ENCODE measurements at regions not wholly inside any gene's neighbourhood (a gene's known extent, or its start where the extent isn't known, plus 50 kb on each side); places are given as distances from the start of the nearest gene placed in this dataset.
"Not testable (repeated sequence)": the region's sequence is repeated elsewhere in the genome, so short reads cannot be mapped to it uniquely, and the experiment has no call there.

DNA sequence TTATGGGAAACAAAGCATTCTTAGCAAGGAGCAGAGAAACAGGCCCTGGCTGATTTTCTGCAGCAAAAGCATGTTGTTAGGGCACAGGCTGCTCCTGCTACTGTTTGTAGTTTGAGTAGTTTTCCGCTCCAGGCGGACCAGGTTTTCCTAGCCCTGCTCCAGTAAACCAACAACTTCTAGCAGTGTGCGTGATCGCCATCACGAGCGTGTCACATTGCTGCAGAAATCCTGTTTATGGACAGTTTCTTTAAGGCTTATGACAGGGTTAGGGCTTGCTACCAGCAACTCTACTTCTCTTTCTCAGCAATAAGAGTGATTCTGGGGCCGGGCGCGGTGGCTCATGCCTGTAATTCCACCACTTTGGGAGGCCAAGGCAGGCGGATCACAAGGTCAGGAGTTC, 803.9 kb upstream of the CDH10 start:
- no peak overlapping the region for H3K4me3 ChIP-seq (ENCODE audit: low read depth, low read length)
- no peak for DNase-seq (ENCODE audit: low read depth)
- TF ChIP-seq POLR2A (IDR thresholded peaks at IDR 0.05; ENCODE audit: extremely low read depth, insufficient read length) (no peak), MYC (IDR thresholded peaks at IDR 0.05; ENCODE audit: low read depth, low read length) (no peak), MAX (IDR thresholded peaks at IDR 0.05; ENCODE audit: low read depth, low read length) (no peak)
- TF ChIP-seq, protein P1, sequence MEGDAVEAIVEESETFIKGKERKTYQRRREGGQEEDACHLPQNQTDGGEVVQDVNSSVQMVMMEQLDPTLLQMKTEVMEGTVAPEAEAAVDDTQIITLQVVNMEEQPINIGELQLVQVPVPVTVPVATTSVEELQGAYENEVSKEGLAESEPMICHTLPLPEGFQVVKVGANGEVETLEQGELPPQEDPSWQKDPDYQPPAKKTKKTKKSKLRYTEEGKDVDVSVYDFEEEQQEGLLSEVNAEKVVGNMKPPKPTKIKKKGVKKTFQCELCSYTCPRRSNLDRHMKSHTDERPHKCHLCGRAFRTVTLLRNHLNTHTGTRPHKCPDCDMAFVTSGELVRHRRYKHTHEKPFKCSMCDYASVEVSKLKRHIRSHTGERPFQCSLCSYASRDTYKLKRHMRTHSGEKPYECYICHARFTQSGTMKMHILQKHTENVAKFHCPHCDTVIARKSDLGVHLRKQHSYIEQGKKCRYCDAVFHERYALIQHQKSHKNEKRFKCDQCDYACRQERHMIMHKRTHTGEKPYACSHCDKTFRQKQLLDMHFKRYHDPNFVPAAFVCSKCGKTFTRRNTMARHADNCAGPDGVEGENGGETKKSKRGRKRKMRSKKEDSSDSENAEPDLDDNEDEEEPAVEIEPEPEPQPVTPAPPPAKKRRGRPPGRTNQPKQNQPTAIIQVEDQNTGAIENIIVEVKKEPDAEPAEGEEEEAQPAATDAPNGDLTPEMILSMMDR (IDR thresholded peaks at IDR 0.05; ENCODE audit: low read depth, low read length), result no peak

DNA sequence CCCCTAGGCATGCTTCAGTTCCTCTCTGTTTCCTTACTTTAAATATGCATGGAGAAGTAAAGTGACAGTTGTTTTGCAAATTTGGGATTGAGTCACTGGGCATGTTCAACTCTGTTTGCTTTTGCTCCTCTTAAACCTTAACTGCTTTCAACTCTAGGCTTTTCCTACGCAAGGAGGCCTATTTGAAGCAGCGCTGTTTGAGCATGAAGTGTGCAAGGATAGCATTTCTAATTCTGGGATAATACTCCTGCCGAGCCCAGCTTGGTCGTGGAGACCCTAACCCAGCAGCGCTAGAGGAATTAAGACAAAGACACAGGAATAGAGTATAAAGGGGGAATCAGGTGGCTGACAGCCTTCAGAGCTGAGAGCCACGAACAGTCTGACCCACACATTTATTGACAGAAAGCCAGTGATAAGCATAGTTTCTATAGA, 803.4 kb upstream of the CDH10 start:
- H3K4me3 ChIP-seq (ENCODE audit: low read depth, low read length), result no peak overlapping the region
- TF ChIP-seq, protein P1 (IDR thresholded peaks at IDR 0.05; ENCODE audit: low read depth, low read length), result no peak
- TF ChIP-seq POLR2A (IDR thresholded peaks at IDR 0.05; ENCODE audit: extremely low read depth, insufficient read length) (no peak), MAX (IDR thresholded peaks at IDR 0.05; ENCODE audit: low read depth, low read length) (no peak), MYC (IDR thresholded peaks at IDR 0.05; ENCODE audit: low read depth, low read length) (no peak)
- no peak for DNase-seq (ENCODE audit: low read depth)

DNA sequence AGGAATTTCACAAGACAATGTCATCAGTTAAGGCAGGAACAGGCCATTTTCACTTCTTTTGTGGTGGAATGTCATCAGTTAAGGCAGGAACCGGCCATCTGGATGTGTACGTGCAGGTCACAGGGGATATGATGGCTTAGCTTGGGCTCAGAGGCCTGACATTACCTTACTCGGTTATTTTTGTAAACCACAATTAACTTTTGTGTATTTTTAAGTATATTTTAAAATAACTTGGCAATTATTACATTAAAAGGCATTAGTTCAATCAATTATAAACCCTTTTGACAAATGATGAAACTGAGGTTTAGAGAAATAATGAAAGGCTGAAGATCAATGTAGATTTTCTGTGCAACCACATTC, 801.3 kb upstream of the CDH10 start:
- not testable (repeated sequence) for H3K4me3 ChIP-seq (ENCODE audit: low read depth, low read length); DNase-seq (ENCODE audit: low read depth)

DNA sequence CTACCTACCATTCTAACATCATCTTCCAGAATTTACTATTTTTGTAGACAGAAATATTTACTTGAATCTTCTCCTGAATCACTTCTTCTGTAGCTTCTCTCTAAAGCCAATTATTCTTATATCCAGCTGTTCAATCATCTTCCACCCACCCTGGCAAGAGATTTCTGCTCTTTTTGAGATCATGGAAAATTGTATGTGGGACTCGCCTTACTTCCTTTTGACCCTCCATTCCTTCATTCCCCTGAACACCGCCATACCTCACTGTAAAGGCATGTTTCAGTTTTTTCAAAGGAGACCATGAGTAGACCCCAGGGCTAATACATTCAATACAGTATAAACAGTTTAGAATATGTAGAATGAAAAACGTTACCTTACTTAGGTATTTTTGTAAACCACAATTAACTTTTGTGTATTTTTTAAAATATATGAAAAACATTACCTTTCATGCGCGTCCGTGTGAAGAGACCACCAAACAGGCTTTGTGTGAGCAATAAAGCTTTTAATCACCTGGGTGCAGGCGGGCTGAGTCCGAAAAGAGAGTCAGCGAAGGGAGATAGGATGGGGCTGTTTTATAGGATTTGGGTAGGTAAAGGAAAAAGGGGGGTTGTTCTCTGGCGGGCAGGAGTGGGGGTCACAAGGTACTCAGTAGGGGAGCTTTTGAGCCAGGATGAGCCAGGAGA, 800.7 kb upstream of the CDH10 start:
- H3K4me3 ChIP-seq (ENCODE audit: low read depth, low read length); DNase-seq (ENCODE audit: low read depth): not testable (repeated sequence)

DNA sequence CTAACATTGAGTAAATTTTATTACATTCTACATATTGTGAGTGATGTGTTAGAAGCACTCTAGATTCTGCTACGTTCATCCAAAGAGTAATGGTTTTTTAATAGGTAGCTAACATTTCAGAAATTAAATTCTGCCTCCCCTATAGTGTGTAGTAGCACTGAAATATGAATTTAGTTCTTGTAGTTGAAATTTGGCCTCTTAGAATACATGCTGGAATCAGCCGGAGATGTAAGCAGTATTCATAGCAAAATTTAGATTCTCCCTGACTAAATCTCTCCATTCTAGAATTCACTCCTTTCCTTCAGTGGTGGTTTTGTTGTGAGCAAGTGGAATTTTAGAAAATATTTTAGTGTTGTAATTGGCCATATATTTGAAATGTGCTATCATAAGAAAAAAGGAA, 799.9 kb upstream of the CDH10 start:
- no peak for TF ChIP-seq POLR2A (IDR thresholded peaks at IDR 0.05; ENCODE audit: extremely low read depth, insufficient read length)
- no peak for TF ChIP-seq MYC (IDR thresholded peaks at IDR 0.05; ENCODE audit: low read depth, low read length)
- TF ChIP-seq MAX (IDR thresholded peaks at IDR 0.05; ENCODE audit: low read depth, low read length), result no peak
- TF ChIP-seq, protein P1 (IDR thresholded peaks at IDR 0.05; ENCODE audit: low read depth, low read length), result no peak
- no peak overlapping the region for H3K4me3 ChIP-seq (ENCODE audit: low read depth, low read length)
- no peak for DNase-seq (ENCODE audit: low read depth)

DNA sequence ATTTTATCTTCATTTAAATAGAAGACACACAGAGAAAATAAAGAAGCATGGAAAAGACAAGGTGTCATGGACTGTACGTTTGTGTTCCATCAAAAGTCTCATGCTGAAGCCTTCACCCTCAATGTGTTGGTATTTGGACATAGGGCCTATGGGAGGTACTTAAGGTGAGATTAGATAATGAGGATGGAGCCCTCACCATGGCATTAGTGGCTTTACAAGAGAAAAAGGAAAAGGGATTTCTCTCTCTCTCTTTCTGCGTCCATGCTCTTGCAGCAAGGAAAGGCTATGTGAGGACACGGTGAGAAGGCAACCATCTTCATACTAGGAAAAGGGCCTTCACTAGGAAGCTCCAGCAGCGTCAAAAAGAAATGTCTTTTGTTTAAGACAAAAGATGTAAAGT, 797.0 kb upstream of the CDH10 start:
- TF ChIP-seq, protein P1 (IDR thresholded peaks at IDR 0.05; ENCODE audit: low read depth, low read length), result no peak
- TF ChIP-seq MAX (IDR thresholded peaks at IDR 0.05; ENCODE audit: low read depth, low read length) (no peak), POLR2A (IDR thresholded peaks at IDR 0.05; ENCODE audit: extremely low read depth, insufficient read length) (no peak), MYC (IDR thresholded peaks at IDR 0.05; ENCODE audit: low read depth, low read length) (no peak)
- no peak for DNase-seq (ENCODE audit: low read depth)
- H3K4me3 ChIP-seq (ENCODE audit: low read depth, low read length), result no peak overlapping the region

GRCh38 chr5:25439025-25439424, 794.2 kb upstream of the CDH10 start:
- TF ChIP-seq POLR2A (IDR thresholded peaks at IDR 0.05; ENCODE audit: extremely low read depth, insufficient read length) (no peak), MYC (IDR thresholded peaks at IDR 0.05; ENCODE audit: low read depth, low read length) (no peak), MAX (IDR thresholded peaks at IDR 0.05; ENCODE audit: low read depth, low read length) (no peak)
- TF ChIP-seq, protein P1 (IDR thresholded peaks at IDR 0.05; ENCODE audit: low read depth, low read length), result no peak
- H3K4me3 ChIP-seq (ENCODE audit: low read depth, low read length), result no peak overlapping the region
- no peak for DNase-seq (ENCODE audit: low read depth)

GRCh38 chr5:25438375-25438774, 793.6 kb upstream of the CDH10 start:
- not testable (repeated sequence) for H3K4me3 ChIP-seq (ENCODE audit: low read depth, low read length); DNase-seq (ENCODE audit: low read depth)

Measured in NB4 (cell line).